ENCODE measurements at regions not wholly inside any gene's neighbourhood (a gene's known extent, or its start where the extent isn't known, plus 50 kb on each side); places are given as distances from the start of the nearest gene placed in this dataset.

DNA sequence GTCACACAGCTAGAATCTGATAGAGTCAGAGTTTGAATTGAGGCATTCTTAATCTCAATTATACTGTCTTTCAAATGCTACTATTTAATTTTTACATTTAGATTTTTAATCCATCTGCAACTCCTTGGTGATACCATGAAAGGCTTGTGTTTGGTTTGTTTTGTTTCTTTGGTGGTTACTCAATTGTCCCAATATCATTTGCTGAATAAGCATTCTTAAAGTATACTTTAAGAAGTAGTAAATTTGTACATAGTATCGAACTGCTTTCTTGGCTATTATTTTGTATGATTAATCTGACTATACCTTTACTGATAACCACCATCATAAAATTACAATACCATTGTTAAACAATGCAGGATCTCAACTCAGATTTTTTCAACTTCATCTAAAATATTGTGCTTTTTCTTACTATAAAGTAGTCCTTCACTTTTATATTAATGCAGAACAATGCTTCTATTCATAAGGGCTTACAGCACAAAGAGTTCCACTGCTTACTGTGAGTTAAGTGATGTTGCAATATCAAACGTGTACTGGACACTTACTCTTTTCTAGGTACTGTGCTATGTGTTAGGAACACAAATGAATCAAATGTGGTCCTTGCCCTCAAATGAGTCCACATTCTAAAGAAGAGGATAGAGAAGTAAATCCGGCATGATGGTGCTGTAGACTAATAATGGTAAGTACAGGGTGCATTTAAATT lies 111.2 kb upstream of the GRIA3 start:
- H3K27ac ChIP-seq (ENCODE audit: low read length) = no peak overlapping the region
- H3K9ac ChIP-seq (ENCODE audit: low read length) = no peak overlapping the region
- H3K27me3 ChIP-seq (ENCODE audit: control insufficient read depth, insufficient read depth, low read length) = no peaks in the 10 kb centered on the region

DNA sequence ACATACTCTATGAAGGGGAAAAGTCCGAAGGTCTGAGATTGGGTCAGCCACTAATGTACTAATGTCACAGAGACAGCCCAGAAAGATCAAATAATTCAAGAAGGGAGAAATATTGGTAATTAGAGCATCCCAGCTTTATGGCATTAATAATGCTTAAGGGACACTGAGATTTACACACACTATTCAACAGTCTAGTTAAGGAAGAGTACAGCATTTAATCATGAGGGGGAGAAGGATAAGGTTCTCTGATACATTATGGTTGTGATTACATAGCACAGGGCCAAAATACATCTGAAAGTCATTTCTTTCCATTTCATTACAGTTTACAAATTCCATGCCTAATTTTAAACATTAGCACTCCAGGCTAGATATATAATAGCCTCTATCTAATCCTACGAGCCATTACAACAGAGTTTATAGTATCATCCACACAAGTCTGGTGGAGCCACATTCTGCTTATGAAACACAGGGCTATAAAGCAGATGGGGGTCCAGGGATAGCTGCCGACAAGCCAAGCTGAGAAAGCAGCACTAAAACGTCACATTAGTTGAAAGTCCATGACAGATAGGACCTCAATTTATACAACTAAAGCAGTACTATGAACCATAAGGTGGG lies 108.0 kb upstream of the GRIA3 start:
- Histone ChIP-seq H3K27me3 (ENCODE audit: control insufficient read depth, insufficient read depth, low read length) (no peaks in the 10 kb centered on the region), H3K27ac (ENCODE audit: low read length) (no peak overlapping the region), H3K9ac (ENCODE audit: low read length) (no peak overlapping the region), H3K4me1 (ENCODE audit: control insufficient read depth, low read depth, low read length) (no peaks in the 10 kb centered on the region), H3K36me3 (ENCODE audit: control insufficient read depth, low read depth, low read length) (no peaks in the 10 kb centered on the region), H3K9me3 (ENCODE audit: control insufficient read depth, low read depth, low read length) (peaks cover 29% of the 10 kb centered on the region), H3K4me3 (ENCODE audit: low read length) (no peak overlapping the region)

More for the DNA sequence above, 111.2 kb upstream of the GRIA3 start:
- Histone ChIP-seq H3K4me3 (ENCODE audit: low read length) (no peak overlapping the region), H3K36me3 (ENCODE audit: control insufficient read depth, low read depth, low read length) (no peaks in the 10 kb centered on the region), H3K4me1 (ENCODE audit: control insufficient read depth, low read depth, low read length) (no peaks in the 10 kb centered on the region), H3K9me3 (ENCODE audit: control insufficient read depth, low read depth, low read length) (peaks cover 14% of the 10 kb centered on the region)

DNA sequence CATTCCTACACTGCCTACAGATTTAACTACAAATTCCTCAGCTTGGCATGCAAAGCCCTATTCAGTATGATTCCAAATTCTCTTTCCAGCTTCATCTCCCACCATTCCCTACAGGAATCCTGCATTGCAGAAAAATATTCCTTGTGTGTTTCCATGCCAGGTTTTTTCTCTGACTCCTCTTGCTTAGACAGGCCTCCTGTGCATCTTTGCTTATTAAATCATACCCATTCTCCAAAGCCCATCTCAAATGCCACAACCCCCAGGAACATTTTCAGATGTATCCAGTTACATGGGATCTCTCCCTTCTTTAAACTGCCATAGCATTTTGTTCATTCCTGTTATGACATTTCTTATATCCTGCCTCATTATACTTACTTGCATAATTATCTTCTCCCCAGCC lies 106.4 kb upstream of the GRIA3 start:
- H3K4me1 ChIP-seq (ENCODE audit: control insufficient read depth, low read depth, low read length) = no peaks in the 10 kb centered on the region
- H3K27ac ChIP-seq (ENCODE audit: low read length) = no peak overlapping the region
- no peak overlapping the region for H3K4me3 ChIP-seq (ENCODE audit: low read length)
- peaks cover 38% of the 10 kb centered on the region for H3K9me3 ChIP-seq (ENCODE audit: control insufficient read depth, low read depth, low read length)
- H3K27me3 ChIP-seq (ENCODE audit: control insufficient read depth, insufficient read depth, low read length) = no peaks in the 10 kb centered on the region
- no peaks in the 10 kb centered on the region for H3K36me3 ChIP-seq (ENCODE audit: control insufficient read depth, low read depth, low read length)
- H3K9ac ChIP-seq (ENCODE audit: low read length) = no peak overlapping the region

DNA sequence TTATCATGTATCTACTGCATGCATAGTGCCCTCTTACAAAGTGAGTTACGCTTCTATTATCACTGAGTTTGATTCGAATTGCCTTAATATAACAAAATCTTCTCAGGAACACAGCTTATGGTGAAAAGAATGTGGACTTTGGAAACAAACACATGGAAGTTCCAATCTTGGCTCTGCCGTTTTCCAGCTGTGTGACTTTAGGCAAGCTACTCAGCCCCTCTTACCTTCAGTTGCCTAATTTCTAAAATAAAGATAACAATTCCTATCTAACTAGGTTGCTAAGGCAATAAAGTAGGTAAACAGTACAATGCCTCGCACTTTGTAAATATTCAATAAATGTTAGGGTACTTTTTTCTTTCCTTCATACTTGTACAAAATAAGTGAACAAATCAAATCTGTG lies 104.0 kb upstream of the GRIA3 start:
- Histone ChIP-seq H3K27ac (ENCODE audit: low read length) (no peak overlapping the region), H3K36me3 (ENCODE audit: control insufficient read depth, low read depth, low read length) (no peaks in the 10 kb centered on the region), H3K4me3 (ENCODE audit: low read length) (no peak overlapping the region), H3K27me3 (ENCODE audit: control insufficient read depth, insufficient read depth, low read length) (no peaks in the 10 kb centered on the region), H3K4me1 (ENCODE audit: control insufficient read depth, low read depth, low read length) (no peaks in the 10 kb centered on the region), H3K9me3 (ENCODE audit: control insufficient read depth, low read depth, low read length) (peaks cover 35% of the 10 kb centered on the region), H3K9ac (ENCODE audit: low read length) (no peak overlapping the region)

DNA sequence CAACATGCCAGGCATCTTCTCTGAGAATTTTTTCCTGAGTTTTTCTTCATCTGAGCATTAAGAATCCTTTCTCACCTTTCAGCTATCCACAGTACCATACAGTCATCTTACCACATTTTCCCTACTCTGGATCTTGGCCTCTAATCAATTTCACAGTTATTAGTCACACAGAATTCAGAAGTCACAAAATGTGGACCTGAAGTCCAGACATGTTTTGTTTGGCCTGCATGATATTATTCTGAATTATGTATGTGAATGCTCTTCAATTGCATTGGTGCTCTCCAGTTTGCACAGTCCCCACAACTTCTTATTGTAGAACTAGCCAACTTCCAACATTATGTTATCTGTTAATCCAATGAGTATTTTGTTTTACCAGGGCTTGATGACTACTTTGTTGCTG lies 102.3 kb upstream of the GRIA3 start:
- Histone ChIP-seq H3K27me3 (ENCODE audit: control insufficient read depth, insufficient read depth, low read length) (no peaks in the 10 kb centered on the region), H3K4me1 (ENCODE audit: control insufficient read depth, low read depth, low read length) (no peaks in the 10 kb centered on the region), H3K27ac (ENCODE audit: low read length) (no peak overlapping the region), H3K36me3 (ENCODE audit: control insufficient read depth, low read depth, low read length) (no peaks in the 10 kb centered on the region), H3K4me3 (ENCODE audit: low read length) (no peak overlapping the region), H3K9me3 (ENCODE audit: control insufficient read depth, low read depth, low read length) (peaks cover 37% of the 10 kb centered on the region), H3K9ac (ENCODE audit: low read length) (no peak overlapping the region)

DNA sequence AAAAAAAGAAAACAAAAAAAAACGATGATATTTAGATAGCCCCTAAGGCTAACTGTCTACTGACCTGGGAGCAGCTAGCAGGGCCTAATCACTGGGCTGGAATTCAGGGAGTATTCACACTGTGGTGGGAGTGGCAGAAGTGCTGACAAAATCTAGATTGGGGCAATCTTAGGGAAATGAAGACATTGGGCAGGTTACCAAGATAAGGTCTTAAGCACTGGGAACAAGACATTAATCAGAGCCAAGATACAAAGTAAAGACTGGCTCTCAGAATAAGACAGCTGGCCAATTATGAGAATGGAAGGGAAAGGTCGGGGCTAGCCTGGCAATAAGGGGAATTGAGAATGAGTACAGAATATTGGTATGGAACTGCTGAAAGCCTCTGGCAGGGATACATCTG lies 100.2 kb upstream of the GRIA3 start:
- Histone ChIP-seq H3K27me3 (ENCODE audit: control insufficient read depth, insufficient read depth, low read length) (no peaks in the 10 kb centered on the region), H3K4me3 (ENCODE audit: low read length) (no peak overlapping the region), H3K36me3 (ENCODE audit: control insufficient read depth, low read depth, low read length) (no peaks in the 10 kb centered on the region), H3K9me3 (ENCODE audit: control insufficient read depth, low read depth, low read length) (peaks cover 35% of the 10 kb centered on the region), H3K9ac (ENCODE audit: low read length) (no peak overlapping the region), H3K27ac (ENCODE audit: low read length) (no peak overlapping the region), H3K4me1 (ENCODE audit: control insufficient read depth, low read depth, low read length) (no peaks in the 10 kb centered on the region)

DNA sequence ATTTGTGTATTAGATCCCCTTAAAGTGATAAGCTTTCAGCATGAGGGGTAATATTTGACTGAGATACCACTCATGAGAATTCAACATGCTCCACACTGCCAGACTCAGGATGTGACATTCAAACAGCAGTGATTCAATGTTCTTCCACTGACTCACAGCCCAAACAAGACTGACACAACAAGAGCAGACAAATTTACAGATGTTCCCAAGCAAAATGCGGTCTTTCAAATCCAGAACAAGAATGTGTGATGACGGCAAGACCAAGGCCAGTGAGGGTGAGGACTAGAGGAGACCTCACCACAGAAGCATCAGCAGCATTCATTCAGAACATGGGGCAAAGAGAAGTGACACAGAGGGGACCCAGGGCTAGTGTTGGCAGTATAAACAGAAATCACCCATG lies 99.3 kb upstream of the GRIA3 start:
- no peak overlapping the region for H3K27ac ChIP-seq (ENCODE audit: low read length)

DNA sequence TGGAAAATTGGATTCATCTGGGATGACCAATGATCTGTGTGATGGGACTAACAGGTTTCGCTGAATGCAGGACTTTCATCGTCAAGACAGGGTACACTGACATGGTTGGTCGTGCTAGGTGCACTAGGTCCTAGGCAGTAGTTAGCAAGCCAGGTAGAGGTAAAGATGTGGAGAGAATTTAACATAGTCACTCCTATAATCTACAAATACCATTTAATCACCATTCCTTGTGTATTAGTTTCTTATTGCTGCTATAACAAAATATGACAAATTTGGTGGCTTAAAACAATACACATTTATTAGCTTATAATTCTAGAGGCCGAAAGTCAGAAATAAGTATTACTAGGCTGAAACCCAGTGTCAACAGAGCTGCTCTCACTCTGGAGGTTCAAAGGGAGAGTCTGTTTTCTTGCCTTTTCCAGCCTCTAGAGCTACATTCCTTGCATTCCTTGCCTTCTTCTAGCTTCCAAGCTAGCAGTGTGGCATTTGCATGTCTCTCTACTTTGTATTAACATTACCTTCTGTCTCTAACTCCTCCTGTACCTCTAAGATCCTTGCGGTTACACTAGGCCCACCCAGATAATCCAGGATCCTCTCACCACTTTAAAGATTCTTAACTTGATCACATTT lies 98.7 kb upstream of the GRIA3 start:
- Histone ChIP-seq H3K9me3 (ENCODE audit: control insufficient read depth, low read depth, low read length) (peaks cover 30% of the 10 kb centered on the region), H3K27me3 (ENCODE audit: control insufficient read depth, insufficient read depth, low read length) (no peaks in the 10 kb centered on the region), H3K36me3 (ENCODE audit: control insufficient read depth, low read depth, low read length) (no peaks in the 10 kb centered on the region), H3K4me3 (ENCODE audit: low read length) (no peak overlapping the region), H3K27ac (ENCODE audit: low read length) (no peak overlapping the region), H3K4me1 (ENCODE audit: control insufficient read depth, low read depth, low read length) (no peaks in the 10 kb centered on the region), H3K9ac (ENCODE audit: low read length) (no peak overlapping the region)

More for the DNA sequence above, 99.3 kb upstream of the GRIA3 start:
- peaks cover 37% of the 10 kb centered on the region for H3K9me3 ChIP-seq (ENCODE audit: control insufficient read depth, low read depth, low read length)
- no peak overlapping the region for H3K4me3 ChIP-seq (ENCODE audit: low read length)
- H3K27me3 ChIP-seq (ENCODE audit: control insufficient read depth, insufficient read depth, low read length) = no peaks in the 10 kb centered on the region
- H3K4me1 ChIP-seq (ENCODE audit: control insufficient read depth, low read depth, low read length) = no peaks in the 10 kb centered on the region
- no peak overlapping the region for H3K9ac ChIP-seq (ENCODE audit: low read length)
- H3K36me3 ChIP-seq (ENCODE audit: control insufficient read depth, low read depth, low read length) = no peaks in the 10 kb centered on the region

DNA sequence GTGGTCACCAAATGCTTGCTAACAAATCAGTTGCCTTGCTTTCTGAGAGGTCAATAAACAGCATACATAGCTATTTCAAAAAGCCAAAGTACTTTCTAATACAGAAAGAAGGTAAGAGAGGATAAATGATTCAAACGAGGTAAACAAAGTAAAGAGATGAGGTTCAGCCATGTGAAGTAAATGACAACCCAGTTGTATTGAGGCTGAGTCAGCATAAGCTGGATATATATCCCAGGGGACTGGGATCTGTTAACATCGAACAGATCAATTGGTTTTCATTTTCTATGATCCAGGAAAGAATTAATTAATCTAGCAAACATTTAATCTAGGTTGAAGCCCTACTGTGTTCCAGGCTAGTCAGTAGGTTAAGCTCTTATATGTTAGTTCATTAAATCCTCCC lies 97.3 kb upstream of the GRIA3 start:
- Histone ChIP-seq H3K4me3 (ENCODE audit: low read length) (no peak overlapping the region), H3K9me3 (ENCODE audit: control insufficient read depth, low read depth, low read length) (peaks cover 27% of the 10 kb centered on the region), H3K27ac (ENCODE audit: low read length) (no peak overlapping the region), H3K27me3 (ENCODE audit: control insufficient read depth, insufficient read depth, low read length) (no peaks in the 10 kb centered on the region), H3K9ac (ENCODE audit: low read length) (no peak overlapping the region), H3K36me3 (ENCODE audit: control insufficient read depth, low read depth, low read length) (no peaks in the 10 kb centered on the region), H3K4me1 (ENCODE audit: control insufficient read depth, low read depth, low read length) (no peaks in the 10 kb centered on the region)

DNA sequence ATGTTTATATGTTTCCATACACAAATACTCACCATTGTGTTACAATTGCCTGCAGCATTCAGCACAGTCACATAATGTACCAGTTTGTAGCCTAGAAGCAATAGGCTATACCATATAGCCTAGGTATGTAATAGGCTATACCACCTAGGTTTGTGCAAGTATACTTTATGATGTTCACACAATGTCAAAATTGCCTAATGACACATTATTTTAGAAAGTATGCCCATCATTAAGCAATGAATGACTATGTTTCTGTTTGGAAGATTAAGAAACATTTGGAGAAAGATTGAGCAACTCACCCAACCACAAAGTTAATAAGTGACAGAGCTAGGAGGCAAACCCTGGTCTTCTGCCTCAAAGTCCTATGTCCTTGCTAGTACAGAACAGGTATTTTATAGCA lies 96.8 kb upstream of the GRIA3 start:
- Histone ChIP-seq H3K27me3 (ENCODE audit: control insufficient read depth, insufficient read depth, low read length) (no peaks in the 10 kb centered on the region), H3K9ac (ENCODE audit: low read length) (no peak overlapping the region), H3K27ac (ENCODE audit: low read length) (no peak overlapping the region), H3K4me1 (ENCODE audit: control insufficient read depth, low read depth, low read length) (no peaks in the 10 kb centered on the region), H3K4me3 (ENCODE audit: low read length) (no peak overlapping the region), H3K9me3 (ENCODE audit: control insufficient read depth, low read depth, low read length) (peaks cover 24% of the 10 kb centered on the region), H3K36me3 (ENCODE audit: control insufficient read depth, low read depth, low read length) (no peaks in the 10 kb centered on the region)

DNA sequence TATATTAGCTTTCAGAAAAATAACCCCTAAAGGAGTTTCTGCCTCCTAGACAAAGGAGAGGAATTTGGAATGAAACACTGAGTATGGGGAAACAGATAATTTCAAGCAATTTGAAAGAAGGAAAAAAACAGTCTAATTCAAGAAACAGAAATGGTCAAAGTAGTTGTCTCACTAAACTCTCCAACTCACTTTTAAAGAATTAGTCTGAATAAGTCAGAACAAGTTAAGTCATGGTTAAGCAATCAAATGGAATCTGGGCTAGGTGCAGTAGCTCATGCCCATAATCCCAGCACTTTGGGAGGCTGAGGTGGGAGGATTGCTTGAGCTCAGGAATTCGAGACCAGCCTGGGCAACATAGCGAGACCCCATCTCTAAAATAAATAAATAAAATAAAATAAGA lies 95.7 kb upstream of the GRIA3 start:
- no peak overlapping the region for H3K9ac ChIP-seq (ENCODE audit: low read length)
- no peaks in the 10 kb centered on the region for H3K27me3 ChIP-seq (ENCODE audit: control insufficient read depth, insufficient read depth, low read length)
- no peaks in the 10 kb centered on the region for H3K36me3 ChIP-seq (ENCODE audit: control insufficient read depth, low read depth, low read length)
- no peak overlapping the region for H3K4me3 ChIP-seq (ENCODE audit: low read length)
- peaks cover 25% of the 10 kb centered on the region for H3K9me3 ChIP-seq (ENCODE audit: control insufficient read depth, low read depth, low read length)
- peaks cover 3% of the 10 kb centered on the region for H3K4me1 ChIP-seq (ENCODE audit: control insufficient read depth, low read depth, low read length)
- no peak overlapping the region for H3K27ac ChIP-seq (ENCODE audit: low read length)

DNA sequence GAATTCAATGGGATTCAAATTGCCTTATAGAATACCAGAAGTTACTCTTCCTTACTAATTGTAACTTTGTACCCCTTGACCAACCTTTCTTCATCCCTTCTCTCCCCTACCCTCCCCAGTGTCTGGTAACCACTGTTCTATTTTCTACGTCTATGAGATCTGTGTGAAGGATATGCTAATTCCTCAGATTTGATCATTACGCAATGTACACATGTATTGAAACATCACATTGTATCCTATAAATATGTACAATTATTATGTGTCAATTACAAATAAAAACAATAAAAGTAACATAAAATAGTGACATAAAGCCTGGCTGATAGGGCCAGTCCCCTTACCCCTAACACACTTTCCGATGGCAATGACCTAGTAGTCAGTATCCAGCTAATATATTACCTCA lies 95.1 kb upstream of the GRIA3 start:
- Histone ChIP-seq H3K4me3 (ENCODE audit: low read length) (no peak overlapping the region), H3K27ac (ENCODE audit: low read length) (no peak overlapping the region), H3K9me3 (ENCODE audit: control insufficient read depth, low read depth, low read length) (peaks cover 25% of the 10 kb centered on the region), H3K27me3 (ENCODE audit: control insufficient read depth, insufficient read depth, low read length) (no peaks in the 10 kb centered on the region), H3K9ac (ENCODE audit: low read length) (no peak overlapping the region), H3K4me1 (ENCODE audit: control insufficient read depth, low read depth, low read length) (peaks cover 3% of the 10 kb centered on the region), H3K36me3 (ENCODE audit: control insufficient read depth, low read depth, low read length) (no peaks in the 10 kb centered on the region)
